ENCODE measurements at regions not wholly inside any gene's neighbourhood (a gene's known extent, or its start where the extent isn't known, plus 50 kb on each side); places are given as distances from the start of the nearest gene placed in this dataset.

DNA sequence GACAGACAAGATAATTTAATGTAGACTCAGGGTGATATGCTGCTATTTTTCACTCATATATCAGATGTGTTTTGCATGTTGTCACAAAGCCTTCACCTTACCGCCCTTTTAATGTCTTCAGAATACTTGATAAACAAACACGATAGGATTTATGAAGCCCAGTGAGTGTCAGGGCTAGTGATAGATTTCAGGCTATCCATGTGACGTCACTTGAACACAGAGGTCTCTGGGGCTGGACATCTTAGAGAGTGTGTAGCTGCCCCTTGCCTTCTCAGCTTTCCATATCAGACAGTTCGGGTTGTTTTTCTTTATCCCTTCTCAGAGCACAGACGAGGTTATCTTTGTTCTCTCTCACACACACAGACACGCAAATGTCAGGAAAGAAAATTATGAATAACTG lies 105.3 kb upstream of the GSC start:
- intact Hi-C loops (cut with DNase I, micrococcal nuclease) = no loop called here
- ChIA-PET POLR2A (no interaction called here), CTCF (no interaction called here)
- Histone ChIP-seq H3K4me3 (ENCODE audit: low read length) (no peak overlapping the region), H3K27ac (ENCODE audit: low read depth in 1 of 2, low read length in 2 of 2) (no peak overlapping the region), H3K36me3 (ENCODE audit: insufficient read depth, low read length) (no peaks in the 10 kb centered on the region), H3K27me3 (ENCODE audit: control insufficient read depth in 1 of 2, insufficient read depth in 2 of 2, low read length in 2 of 2) (peaks cover 0 to 12% of the 10 kb centered on the region in 2 experiments), H3K4me1 (ENCODE audit: insufficient read depth, low read length) (no peaks in the 10 kb centered on the region), H3K9me3 (ENCODE audit: control insufficient read depth in 1 of 2, insufficient read depth in 1 of 2, low read length in 2 of 2) (no peaks in the 10 kb centered on the region)
- H3K27me3 Mint-ChIP-seq = peaks cover 50% of the 10 kb centered on the region
- H3K9me3 Mint-ChIP-seq = no peaks in the 10 kb centered on the region
- H3K4me3 Mint-ChIP-seq = no peak overlapping the region
- H3K27ac Mint-ChIP-seq = no peak overlapping the region
- DNase-seq (no peak), ATAC-seq (ENCODE audit: poor library complexity) (no peak)
- TF ChIP-seq, protein P1, sequence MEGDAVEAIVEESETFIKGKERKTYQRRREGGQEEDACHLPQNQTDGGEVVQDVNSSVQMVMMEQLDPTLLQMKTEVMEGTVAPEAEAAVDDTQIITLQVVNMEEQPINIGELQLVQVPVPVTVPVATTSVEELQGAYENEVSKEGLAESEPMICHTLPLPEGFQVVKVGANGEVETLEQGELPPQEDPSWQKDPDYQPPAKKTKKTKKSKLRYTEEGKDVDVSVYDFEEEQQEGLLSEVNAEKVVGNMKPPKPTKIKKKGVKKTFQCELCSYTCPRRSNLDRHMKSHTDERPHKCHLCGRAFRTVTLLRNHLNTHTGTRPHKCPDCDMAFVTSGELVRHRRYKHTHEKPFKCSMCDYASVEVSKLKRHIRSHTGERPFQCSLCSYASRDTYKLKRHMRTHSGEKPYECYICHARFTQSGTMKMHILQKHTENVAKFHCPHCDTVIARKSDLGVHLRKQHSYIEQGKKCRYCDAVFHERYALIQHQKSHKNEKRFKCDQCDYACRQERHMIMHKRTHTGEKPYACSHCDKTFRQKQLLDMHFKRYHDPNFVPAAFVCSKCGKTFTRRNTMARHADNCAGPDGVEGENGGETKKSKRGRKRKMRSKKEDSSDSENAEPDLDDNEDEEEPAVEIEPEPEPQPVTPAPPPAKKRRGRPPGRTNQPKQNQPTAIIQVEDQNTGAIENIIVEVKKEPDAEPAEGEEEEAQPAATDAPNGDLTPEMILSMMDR (IDR thresholded peaks at IDR 0.05) = no peak
- no peaks in the 10 kb centered on the region for H3K36me3 Mint-ChIP-seq (ENCODE audit: low read depth)
- no peaks in the 10 kb centered on the region for H3K4me1 Mint-ChIP-seq (ENCODE audit: low read depth)

DNA sequence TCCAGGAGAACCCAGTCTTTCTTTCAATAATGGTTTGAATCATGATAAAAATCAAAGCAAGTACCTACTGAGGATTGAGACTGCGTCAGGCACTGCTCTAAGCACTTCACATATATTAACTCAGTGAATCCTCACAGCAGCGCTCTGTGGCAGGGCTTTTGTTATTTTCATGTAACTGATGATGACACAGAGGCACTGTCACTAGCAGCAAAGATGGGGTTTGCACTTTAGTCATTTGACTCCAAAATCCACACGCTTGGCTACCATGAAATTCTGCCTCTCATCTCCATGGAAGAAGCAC lies 98.8 kb upstream of the GSC start:
- no peak for ATAC-seq (ENCODE audit: poor library complexity)
- POLR2A ChIA-PET = no interaction called here
- Mint-ChIP-seq H3K27ac (no peak overlapping the region), H3K27me3 (peaks cover 43% of the 10 kb centered on the region), H3K4me3 (no peak overlapping the region), H3K4me1 (ENCODE audit: low read depth) (no peaks in the 10 kb centered on the region), H3K36me3 (ENCODE audit: low read depth) (no peaks in the 10 kb centered on the region), H3K9me3 (no peaks in the 10 kb centered on the region)
- H3K27me3 ChIP-seq (ENCODE audit: control insufficient read depth in 1 of 2, insufficient read depth in 2 of 2, low read length in 2 of 2) = peaks cover 8 to 9% of the 10 kb centered on the region in 2 experiments
- H3K4me1 ChIP-seq (ENCODE audit: insufficient read depth, low read length) = no peaks in the 10 kb centered on the region
- TF ChIP-seq, protein P1 (IDR thresholded peaks at IDR 0.05) = no peak
- H3K9me3 ChIP-seq (ENCODE audit: control insufficient read depth in 1 of 2, insufficient read depth in 1 of 2, low read length in 2 of 2) = peaks cover 0 to 14% of the 10 kb centered on the region in 2 experiments
- no peak overlapping the region for H3K4me3 ChIP-seq (ENCODE audit: low read length)
- intact Hi-C loops (cut with DNase I, micrococcal nuclease) = no loop called here
- CTCF ChIA-PET = no interaction called here
- no peak overlapping the region for H3K27ac ChIP-seq (ENCODE audit: low read depth in 1 of 2, low read length in 2 of 2)
- DNase-seq = no peak
- no peaks in the 10 kb centered on the region for H3K36me3 ChIP-seq (ENCODE audit: insufficient read depth, low read length)

DNA sequence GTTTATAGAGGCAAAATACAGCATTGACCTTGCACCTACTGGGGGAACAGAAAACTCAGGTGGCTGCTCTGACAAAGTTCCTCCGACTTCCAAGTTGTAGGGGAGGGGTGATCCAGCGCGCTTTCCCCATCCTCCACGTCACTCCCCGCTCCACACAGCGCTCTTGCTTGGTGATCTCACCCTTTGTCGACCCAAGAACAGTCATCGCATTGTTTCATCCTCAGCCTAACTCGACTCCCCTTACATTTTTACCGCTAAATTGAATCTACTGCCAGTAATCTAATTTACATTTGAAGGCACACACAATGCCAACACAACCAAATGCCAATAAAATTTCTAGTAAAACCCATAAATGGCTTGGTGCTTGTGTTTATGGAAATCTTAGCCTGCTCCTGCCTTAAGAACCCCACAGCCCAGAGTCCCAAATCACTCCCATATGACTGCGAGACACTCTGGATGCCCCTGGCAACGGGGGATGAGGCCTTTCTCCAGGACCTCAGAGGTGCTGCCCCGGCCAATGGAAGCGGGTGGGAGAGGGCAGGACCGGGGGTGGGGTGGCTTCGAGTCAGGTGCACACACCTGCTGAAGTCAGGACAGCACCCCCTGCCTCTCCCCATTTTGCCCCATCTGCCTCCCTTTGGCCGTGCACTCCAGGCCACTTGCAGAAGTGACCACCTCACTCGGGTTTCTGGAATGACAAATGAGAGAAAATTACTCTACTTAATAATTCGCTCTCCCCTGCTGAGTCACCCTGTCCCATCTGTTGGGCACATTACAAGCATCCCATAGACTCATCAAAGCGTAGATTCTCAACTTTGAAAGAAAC lies 98.2 kb upstream of the GSC start:
- Histone ChIP-seq H3K27ac (ENCODE audit: low read depth in 1 of 2, low read length in 2 of 2) (no peak overlapping the region), H3K9me3 (ENCODE audit: control insufficient read depth in 1 of 2, insufficient read depth in 1 of 2, low read length in 2 of 2) (peaks cover 0 to 14% of the 10 kb centered on the region in 2 experiments), H3K27me3 (ENCODE audit: control insufficient read depth in 1 of 2, insufficient read depth in 2 of 2, low read length in 2 of 2) (peaks cover 6 to 8% of the 10 kb centered on the region in 2 experiments), H3K4me3 (ENCODE audit: low read length) (no peak overlapping the region), H3K4me1 (ENCODE audit: insufficient read depth, low read length) (no peaks in the 10 kb centered on the region), H3K36me3 (ENCODE audit: insufficient read depth, low read length) (no peaks in the 10 kb centered on the region)
- ChIA-PET CTCF (no interaction called here), POLR2A (no interaction called here)
- Mint-ChIP-seq H3K27ac (no peak overlapping the region), H3K27me3 (peaks cover 43% of the 10 kb centered on the region), H3K4me3 (no peak overlapping the region), H3K4me1 (ENCODE audit: low read depth) (no peaks in the 10 kb centered on the region), H3K36me3 (ENCODE audit: low read depth) (no peaks in the 10 kb centered on the region), H3K9me3 (no peaks in the 10 kb centered on the region)
- TF ChIP-seq, protein P1 (IDR thresholded peaks at IDR 0.05) = no peak
- no peak for ATAC-seq (ENCODE audit: poor library complexity)
- no peak for DNase-seq
- intact Hi-C loops (cut with DNase I, micrococcal nuclease) = no loop called here
